SK-N-SH (cell line): ENCODE measurements at regions not wholly inside any gene's neighbourhood (a gene's known extent, or its start where the extent isn't known, plus 50 kb on each side); places are given as distances from the start of the nearest gene placed in this dataset.

Experiments
- CTCF ChIA-PET: fragments of 300-600, 350-600 bp; formaldehyde crosslinking; extraction: SDS; loops from one replicate; lab custom pipeline; 2021; lab: Yijun Ruan, JAX
- POLR2A ChIA-PET: fragments of 350-600 bp; sonication (Branson Sonifier 250); formaldehyde crosslinking; extraction: SDS; loops from one replicate; lab custom pipeline; 2020; ENCODE audit warnings: antibody characterized with exemption, inconsistent platforms; lab: Yijun Ruan, JAX
- DNase-seq: peaks from one replicate; pipeline ENCODE4 v3.0.0; 2012
- H2AFZ ChIP-seq: fragments of 200-600 bp; sonication (generic); 2 replicates; pipeline ENCODE4 v1.8.1; 2016; ENCODE audit warnings: antibody characterized with exemption, mild to moderate bottlenecking, low read depth
- H3F3A ChIP-seq: fragments of 200-600 bp; sonication (generic); replicated peaks from 2 replicates; pipeline ENCODE3; 2016; ENCODE audit warnings: antibody characterized with exemption, mild to moderate bottlenecking; ENCODE audit not compliant: insufficient read depth
- H3K27ac ChIP-seq, 2 experiments: fragments of 200-500 bp in 1 of 2; fragments of 200-600 bp in 1 of 2; sonication (Bioruptor generic) in 1 of 2; sonication (generic), shearing (Covaris generic) in 1 of 2; 2 replicates each; pipeline versions ENCODE4 v1.5.1 to v1.6.1; 2014 to 2016; ENCODE audit warnings: low read depth in 2 of 2, inconsistent platforms in 1 of 2, low read length in 1 of 2, mild to moderate bottlenecking in 1 of 2, mixed read lengths in 1 of 2
- H3K27me3 ChIP-seq: fragments of 200-600 bp; sonication (generic), shearing (Covaris generic); 2 replicates; pipeline ENCODE4 v1.6.1; 2016; ENCODE audit warnings: mixed run types; ENCODE audit not compliant: insufficient read depth
- H3K36me3 ChIP-seq, 2 experiments: fragments of 200-500 bp in 1 of 2; fragments of 200-600 bp in 1 of 2; sonication (Bioruptor generic) in 1 of 2; sonication (generic) in 1 of 2; replicated peaks in 1 of 2; 2 replicates each; pipeline versions ENCODE3 to v1.5.1; 2014 to 2016; ENCODE audit warnings: low read length in 1 of 2, mild to moderate bottlenecking in 1 of 2; ENCODE audit not compliant: insufficient read depth in 2 of 2, control insufficient read depth in 1 of 2
- H3K4me1 ChIP-seq, 2 experiments: fragments of 200-500 bp in 1 of 2; fragments of 200-600 bp in 1 of 2; sonication (Bioruptor generic) in 1 of 2; sonication (generic), shearing (Covaris generic) in 1 of 2; 2 replicates each; pipeline versions ENCODE4 v1.5.1 to v1.6.1; 2014 to 2016; ENCODE audit warnings: low read depth in 1 of 2, low read length in 1 of 2, mixed run types in 1 of 2; ENCODE audit not compliant: insufficient read depth in 2 of 2, control insufficient read depth in 1 of 2
- H3K4me2 ChIP-seq: fragments of 200-600 bp; sonication (generic), shearing (Covaris generic); 2 replicates; pipeline ENCODE4 v1.6.1; 2017; ENCODE audit warnings: mixed run types
- H3K4me3 ChIP-seq, 2 experiments: fragments of 200-500 bp in 1 of 2; fragments of 200-600 bp in 1 of 2; sonication (Bioruptor generic) in 1 of 2; sonication (generic), shearing (Covaris generic) in 1 of 2; 2 replicates each; pipeline versions ENCODE4 v1.5.1 to v1.8.1; 2014 to 2016; ENCODE audit warnings: low read depth in 2 of 2, inconsistent platforms in 1 of 2, low read length in 1 of 2, mild to moderate bottlenecking in 1 of 2, mixed read lengths in 1 of 2, moderate library complexity in 1 of 2
- H3K79me2 ChIP-seq: fragments of 200-600 bp; sonication (generic); 2 replicates; pipeline ENCODE4 v1.8.1; 2017; ENCODE audit warnings: mild to moderate bottlenecking; ENCODE audit not compliant: insufficient read depth
- H3K9ac ChIP-seq: fragments of 200-600 bp; sonication (generic); 2 replicates; pipeline ENCODE4 v1.6.1; 2017; ENCODE audit warnings: mixed run types
- H3K9me2 ChIP-seq: fragments of 200-600 bp; sonication (generic); 2 replicates; pipeline ENCODE4 v1.6.1; 2017; ENCODE audit warnings: mixed run types
- H3K9me3 ChIP-seq: fragments of 200-600 bp; sonication (generic); 2 replicates; pipeline ENCODE4 v1.6.1; 2017; ENCODE audit warnings: mixed run types, mild to moderate bottlenecking, moderate library complexity
- H4K20me1 ChIP-seq: fragments of 200-600 bp; sonication (generic); 2 replicates; pipeline ENCODE4 v1.6.1; 2017; ENCODE audit warnings: mild to moderate bottlenecking, mixed run types; ENCODE audit not compliant: insufficient read depth
- ELF1 ChIP-seq: IDR thresholded peaks from 2 replicates; pipeline ENCODE4 v1.4.0; 2012
- FOSL2 ChIP-seq: IDR thresholded peaks from 2 replicates; pipeline ENCODE4 v1.4.0; 2012; ENCODE audit warnings: low read depth, mild to moderate bottlenecking, moderate library complexity, borderline replicate concordance
- FOXM1 ChIP-seq: IDR thresholded peaks from 2 replicates; pipeline ENCODE4 v1.4.0; 2012; ENCODE audit warnings: low read depth, mild to moderate bottlenecking
- GATA2 ChIP-seq: sonication (generic); formaldehyde crosslinking; IDR thresholded peaks from 2 replicates; pipeline ENCODE4 v1.5.0; 2020; ENCODE audit warnings: mild to moderate bottlenecking, missing genetic modification reagents
- JUND ChIP-seq: IDR thresholded peaks from 2 replicates; pipeline ENCODE4 v1.4.0; 2012
- NRF1 ChIP-seq: IDR thresholded peaks from 2 replicates; pipeline ENCODE4 v1.6.1; 2012; ENCODE audit warnings: low read depth, mild to moderate bottlenecking, low read length
- RAD21 ChIP-seq: IDR thresholded peaks from 2 replicates; pipeline ENCODE4 v1.6.1; 2012; ENCODE audit warnings: mild to moderate bottlenecking, low read length
- TAF1 ChIP-seq: IDR thresholded peaks from 2 replicates; pipeline ENCODE4 v1.6.1; 2012; ENCODE audit warnings: low read depth, mild to moderate bottlenecking, low read length, moderate library complexity, borderline replicate concordance
- YY1 ChIP-seq: IDR thresholded peaks from 2 replicates; pipeline ENCODE4 v1.4.0; 2012; ENCODE audit warnings: low read depth, mild to moderate bottlenecking
- WGBS: methylation state at CpG from one replicate; pipeline ENCODE4 v1.1.6; 2017; ENCODE audit warnings: low lambda C conversion rate; 5-methylcytosine and 5-hydroxymethylcytosine counted together
- TF ChIP-seq, protein P1 (sequence below): IDR thresholded peaks from 2 replicates; pipeline ENCODE4 v1.4.0; 2012; ENCODE audit warnings: low read depth, borderline replicate concordance
- TF ChIP-seq, protein P2 (sequence below): fragments of 150-350 bp; IDR thresholded peaks from 2 replicates; pipeline ENCODE4 v1.6.1; 2017; ENCODE audit warnings: antibody characterized with exemption, low read length, low read depth, borderline replicate concordance
- TF ChIP-seq, protein P3 (sequence below): IDR thresholded peaks from 2 replicates; pipeline ENCODE4; 2012
- TF ChIP-seq, protein P4 (sequence below): IDR thresholded peaks from 2 replicates; pipeline ENCODE4 v1.6.1; 2012; ENCODE audit warnings: mild to moderate bottlenecking, low read depth, low read length, moderate library complexity

DNA sequence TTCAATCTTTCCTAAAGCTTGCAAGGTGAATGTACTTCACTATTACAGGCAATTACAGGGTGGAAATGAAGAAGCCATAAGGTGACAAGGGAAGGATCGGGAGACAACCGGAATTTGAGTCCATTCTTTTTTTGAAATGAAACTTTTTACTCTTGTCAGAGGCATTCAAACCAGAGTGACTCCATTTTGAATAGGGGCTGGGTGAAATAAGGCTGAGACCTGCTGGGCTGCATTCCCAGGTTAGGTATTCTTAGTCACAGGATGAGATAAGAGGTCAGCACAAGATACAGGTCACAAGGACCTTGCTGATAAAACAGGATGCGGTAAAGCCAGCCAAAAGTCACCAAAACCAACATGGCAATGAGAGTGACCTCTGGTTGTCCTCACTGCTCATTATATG is 363.3 kb downstream of the TYW1 start:
- Histone ChIP-seq H3K27ac (no peak overlapping the region), H3K4me2 (no peak overlapping the region), H3K79me2 (no peaks in the 10 kb centered on the region), H3K9ac (no peak overlapping the region), H3K27me3 (no peaks in the 10 kb centered on the region), H3K36me3 (no peaks in the 10 kb centered on the region), H3K9me3 (no peaks in the 10 kb centered on the region), H4K20me1 (no peaks in the 10 kb centered on the region), H3K4me1 (no peaks in the 10 kb centered on the region), H2AFZ (no peak overlapping the region), H3K4me3 (no peak overlapping the region), H3K9me2 (no peaks in the 10 kb centered on the region), H3F3A (peaks cover 4% of the 10 kb centered on the region)
- POLR2A ChIA-PET = no interaction called here
- no peak for TF ChIP-seq NRF1
- no peak for TF ChIP-seq TAF1
- DNase-seq = no peak
- CTCF ChIA-PET = interaction anchor here (2.6 to 6.4 kb wide), 2 partner anchors 11 to 18 kb away, joined by 7 to 46 read pairs; no protein-coding TSS in a partner anchor
- 69% methylated on average over 3 of the region's 3 CpGs for WGBS

DNA sequence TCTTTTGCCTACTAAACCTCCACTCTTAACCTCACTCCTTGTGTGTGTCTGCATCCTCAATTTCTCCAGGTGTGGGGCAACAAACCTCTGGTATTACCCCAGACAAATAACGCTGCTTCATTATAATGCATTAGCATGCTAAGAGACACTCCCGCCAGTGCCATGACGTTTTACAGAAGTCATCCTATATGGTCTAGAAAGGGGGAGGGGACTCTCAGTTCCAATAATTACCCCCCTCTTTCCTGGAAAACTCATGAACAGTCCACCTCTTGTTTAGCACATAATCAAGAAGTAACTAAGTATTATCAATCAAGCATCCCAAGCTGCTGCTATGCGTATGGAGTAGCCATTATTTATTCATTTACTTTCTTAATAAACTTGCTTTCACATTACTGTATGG is 364.5 kb downstream of the TYW1 start:
- H3K9ac ChIP-seq = no peak overlapping the region
- H3K36me3 ChIP-seq = no peaks in the 10 kb centered on the region
- no peak overlapping the region for H3K4me3 ChIP-seq
- H3K4me1 ChIP-seq = no peaks in the 10 kb centered on the region
- H3K79me2 ChIP-seq = no peaks in the 10 kb centered on the region
- H3K27me3 ChIP-seq = no peaks in the 10 kb centered on the region
- H3F3A ChIP-seq = peaks cover 7% of the 10 kb centered on the region
- TF ChIP-seq, protein P1, sequence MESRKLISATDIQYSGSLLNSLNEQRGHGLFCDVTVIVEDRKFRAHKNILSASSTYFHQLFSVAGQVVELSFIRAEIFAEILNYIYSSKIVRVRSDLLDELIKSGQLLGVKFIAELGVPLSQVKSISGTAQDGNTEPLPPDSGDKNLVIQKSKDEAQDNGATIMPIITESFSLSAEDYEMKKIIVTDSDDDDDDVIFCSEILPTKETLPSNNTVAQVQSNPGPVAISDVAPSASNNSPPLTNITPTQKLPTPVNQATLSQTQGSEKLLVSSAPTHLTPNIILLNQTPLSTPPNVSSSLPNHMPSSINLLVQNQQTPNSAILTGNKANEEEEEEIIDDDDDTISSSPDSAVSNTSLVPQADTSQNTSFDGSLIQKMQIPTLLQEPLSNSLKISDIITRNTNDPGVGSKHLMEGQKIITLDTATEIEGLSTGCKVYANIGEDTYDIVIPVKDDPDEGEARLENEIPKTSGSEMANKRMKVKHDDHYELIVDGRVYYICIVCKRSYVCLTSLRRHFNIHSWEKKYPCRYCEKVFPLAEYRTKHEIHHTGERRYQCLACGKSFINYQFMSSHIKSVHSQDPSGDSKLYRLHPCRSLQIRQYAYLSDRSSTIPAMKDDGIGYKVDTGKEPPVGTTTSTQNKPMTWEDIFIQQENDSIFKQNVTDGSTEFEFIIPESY = no peak
- TF ChIP-seq JUND = no peak
- ChIA-PET POLR2A (no interaction called here), CTCF (interaction anchor here (2.6 to 6.4 kb wide), 2 partner anchors 10 to 17 kb away, joined by 7 to 46 read pairs; no protein-coding TSS in a partner anchor)
- H3K27ac ChIP-seq = no peak overlapping the region
- no peak overlapping the region for H2AFZ ChIP-seq
- no peaks in the 10 kb centered on the region for H3K9me3 ChIP-seq
- DNase-seq = no peak
- 74% methylated on average over 4 of the region's 4 CpGs for WGBS
- H4K20me1 ChIP-seq = no peaks in the 10 kb centered on the region
- no peaks in the 10 kb centered on the region for H3K9me2 ChIP-seq
- no peak overlapping the region for H3K4me2 ChIP-seq

DNA sequence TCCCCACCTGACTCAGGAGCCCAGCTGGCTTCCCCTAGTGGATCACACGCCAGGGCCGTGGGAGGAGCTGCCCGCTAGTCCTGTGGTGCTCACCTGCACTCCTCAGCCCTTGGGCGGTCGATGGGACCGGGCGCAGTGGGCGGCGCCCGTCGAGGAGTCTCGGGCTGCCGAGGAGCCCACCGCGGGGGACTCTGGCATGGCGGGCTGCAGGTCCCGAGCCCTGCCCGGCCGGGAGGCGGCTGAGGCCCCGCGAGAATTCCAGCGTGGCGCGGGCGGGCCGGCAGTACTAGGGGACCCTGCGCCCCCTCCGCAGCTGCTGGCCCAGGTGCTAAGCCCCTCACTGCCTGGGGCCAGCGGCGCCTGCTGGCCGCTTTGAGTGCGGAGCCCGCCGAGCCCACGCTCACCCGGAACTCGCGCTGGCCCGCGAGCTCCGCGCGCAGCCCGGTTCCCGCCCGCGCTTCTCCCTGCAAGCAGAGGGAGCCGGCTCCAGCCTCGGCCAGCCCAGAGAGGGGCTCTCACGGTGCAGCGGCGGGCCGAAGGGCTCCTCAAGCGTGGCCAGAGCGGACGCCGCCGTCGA is 367.9 kb downstream of the TYW1 start:
- POLR2A ChIA-PET = no interaction called here
- CTCF ChIA-PET = interaction anchor here (1.3 to 6.4 kb wide), 4 partner anchors 7 to 14 kb away, joined by 3 to 46 read pairs (median 10); no protein-coding TSS in a partner anchor
- Histone ChIP-seq H3K27ac (no peak overlapping the region), H3K79me2 (no peaks in the 10 kb centered on the region), H3K4me1 (no peaks in the 10 kb centered on the region), H3K27me3 (no peaks in the 10 kb centered on the region), H3K36me3 (no peaks in the 10 kb centered on the region), H3K4me2 (no peak overlapping the region), H2AFZ (no peak overlapping the region), H3K9ac (no peak overlapping the region), H3F3A (peaks cover 5% of the 10 kb centered on the region), H3K9me2 (no peaks in the 10 kb centered on the region), H3K4me3 (no peak overlapping the region), H3K9me3 (no peaks in the 10 kb centered on the region), H4K20me1 (no peaks in the 10 kb centered on the region)
- no peak for DNase-seq
- TF ChIP-seq, protein P2, sequence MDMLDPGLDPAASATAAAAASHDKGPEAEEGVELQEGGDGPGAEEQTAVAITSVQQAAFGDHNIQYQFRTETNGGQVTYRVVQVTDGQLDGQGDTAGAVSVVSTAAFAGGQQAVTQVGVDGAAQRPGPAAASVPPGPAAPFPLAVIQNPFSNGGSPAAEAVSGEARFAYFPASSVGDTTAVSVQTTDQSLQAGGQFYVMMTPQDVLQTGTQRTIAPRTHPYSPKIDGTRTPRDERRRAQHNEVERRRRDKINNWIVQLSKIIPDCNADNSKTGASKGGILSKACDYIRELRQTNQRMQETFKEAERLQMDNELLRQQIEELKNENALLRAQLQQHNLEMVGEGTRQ = no peak
- TF ChIP-seq, protein P3, sequence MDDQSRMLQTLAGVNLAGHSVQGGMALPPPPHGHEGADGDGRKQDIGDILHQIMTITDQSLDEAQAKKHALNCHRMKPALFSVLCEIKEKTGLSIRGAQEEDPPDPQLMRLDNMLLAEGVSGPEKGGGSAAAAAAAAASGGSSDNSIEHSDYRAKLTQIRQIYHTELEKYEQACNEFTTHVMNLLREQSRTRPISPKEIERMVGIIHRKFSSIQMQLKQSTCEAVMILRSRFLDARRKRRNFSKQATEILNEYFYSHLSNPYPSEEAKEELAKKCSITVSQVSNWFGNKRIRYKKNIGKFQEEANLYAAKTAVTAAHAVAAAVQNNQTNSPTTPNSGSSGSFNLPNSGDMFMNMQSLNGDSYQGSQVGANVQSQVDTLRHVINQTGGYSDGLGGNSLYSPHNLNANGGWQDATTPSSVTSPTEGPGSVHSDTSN = no peak
- TF ChIP-seq TAF1 = no peak
- TF ChIP-seq YY1 = no peak
- TF ChIP-seq FOXM1 = no peak
- no peak for TF ChIP-seq RAD21
- no peak for TF ChIP-seq ELF1
- TF ChIP-seq GATA2 (CRISPR knock-in tag) = no peak
- no peak for TF ChIP-seq FOSL2
- TF ChIP-seq, protein P4, sequence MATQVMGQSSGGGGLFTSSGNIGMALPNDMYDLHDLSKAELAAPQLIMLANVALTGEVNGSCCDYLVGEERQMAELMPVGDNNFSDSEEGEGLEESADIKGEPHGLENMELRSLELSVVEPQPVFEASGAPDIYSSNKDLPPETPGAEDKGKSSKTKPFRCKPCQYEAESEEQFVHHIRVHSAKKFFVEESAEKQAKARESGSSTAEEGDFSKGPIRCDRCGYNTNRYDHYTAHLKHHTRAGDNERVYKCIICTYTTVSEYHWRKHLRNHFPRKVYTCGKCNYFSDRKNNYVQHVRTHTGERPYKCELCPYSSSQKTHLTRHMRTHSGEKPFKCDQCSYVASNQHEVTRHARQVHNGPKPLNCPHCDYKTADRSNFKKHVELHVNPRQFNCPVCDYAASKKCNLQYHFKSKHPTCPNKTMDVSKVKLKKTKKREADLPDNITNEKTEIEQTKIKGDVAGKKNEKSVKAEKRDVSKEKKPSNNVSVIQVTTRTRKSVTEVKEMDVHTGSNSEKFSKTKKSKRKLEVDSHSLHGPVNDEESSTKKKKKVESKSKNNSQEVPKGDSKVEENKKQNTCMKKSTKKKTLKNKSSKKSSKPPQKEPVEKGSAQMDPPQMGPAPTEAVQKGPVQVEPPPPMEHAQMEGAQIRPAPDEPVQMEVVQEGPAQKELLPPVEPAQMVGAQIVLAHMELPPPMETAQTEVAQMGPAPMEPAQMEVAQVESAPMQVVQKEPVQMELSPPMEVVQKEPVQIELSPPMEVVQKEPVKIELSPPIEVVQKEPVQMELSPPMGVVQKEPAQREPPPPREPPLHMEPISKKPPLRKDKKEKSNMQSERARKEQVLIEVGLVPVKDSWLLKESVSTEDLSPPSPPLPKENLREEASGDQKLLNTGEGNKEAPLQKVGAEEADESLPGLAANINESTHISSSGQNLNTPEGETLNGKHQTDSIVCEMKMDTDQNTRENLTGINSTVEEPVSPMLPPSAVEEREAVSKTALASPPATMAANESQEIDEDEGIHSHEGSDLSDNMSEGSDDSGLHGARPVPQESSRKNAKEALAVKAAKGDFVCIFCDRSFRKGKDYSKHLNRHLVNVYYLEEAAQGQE = no peak
- WGBS = 93% methylated on average over 57 of the region's 60 CpGs
